ENCODE measurements at regions not wholly inside any gene's neighbourhood (a gene's known extent, or its start where the extent isn't known, plus 50 kb on each side); places are given as distances from the start of the nearest gene placed in this dataset.

DNA sequence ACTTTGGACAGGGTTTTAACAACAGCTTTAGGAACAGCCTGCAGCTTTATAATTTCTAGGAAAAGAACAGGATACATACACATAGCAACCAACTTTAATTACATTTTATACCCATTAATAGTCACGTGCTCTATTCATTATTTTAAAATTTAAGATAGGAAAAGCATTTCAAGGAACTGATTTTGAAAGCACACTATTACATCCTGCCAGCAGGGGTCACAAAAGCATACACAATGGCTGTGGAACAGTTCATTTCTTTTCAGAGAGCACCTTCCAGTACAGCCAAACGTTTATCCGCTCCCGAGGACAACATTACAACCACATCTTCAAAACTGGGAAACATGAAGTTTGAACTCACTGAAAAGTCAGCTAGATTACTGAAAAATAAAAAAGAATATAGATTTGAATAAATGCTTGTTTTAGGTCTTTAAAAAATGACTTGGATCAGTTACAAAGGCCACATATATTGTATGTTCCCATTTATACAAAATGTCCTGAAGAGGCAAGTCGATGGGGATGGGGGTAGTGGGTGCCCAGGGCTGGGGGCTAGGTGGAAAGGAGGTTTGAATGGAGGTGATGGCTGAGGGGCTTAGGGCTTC is 104.6 kb upstream of the EXOC2 start:
- no peak overlapping the region for H3K9ac ChIP-seq (ENCODE audit: low read length in 5 of 5)
- H3K27me3 ChIP-seq (ENCODE audit: control insufficient read depth in 5 of 5, insufficient read depth in 4 of 5, low read length in 5 of 5), result peaks cover 3 to 25% (median 20%) of the 10 kb centered on the region in 5 donors
- H3K27ac ChIP-seq (ENCODE audit: low read depth, low read length), result no peak overlapping the region
- H3K9me3 ChIP-seq (ENCODE audit: control insufficient read depth in 5 of 5, low read length in 5 of 5), result no peaks in the 10 kb centered on the region
- H3K4me3 ChIP-seq (ENCODE audit: low read depth in 1 of 5, low read length in 5 of 5), result no peak overlapping the region
- H3K4me1 ChIP-seq (ENCODE audit: control insufficient read depth in 5 of 5, insufficient read depth in 5 of 5, low read length in 5 of 5), result peaks cover 0 to under 1% (median 0%) of the 10 kb centered on the region in 5 donors
- H3K36me3 ChIP-seq (ENCODE audit: control insufficient read depth in 5 of 5, insufficient read depth in 5 of 5, low read length in 5 of 5), result no peaks in the 10 kb centered on the region

DNA sequence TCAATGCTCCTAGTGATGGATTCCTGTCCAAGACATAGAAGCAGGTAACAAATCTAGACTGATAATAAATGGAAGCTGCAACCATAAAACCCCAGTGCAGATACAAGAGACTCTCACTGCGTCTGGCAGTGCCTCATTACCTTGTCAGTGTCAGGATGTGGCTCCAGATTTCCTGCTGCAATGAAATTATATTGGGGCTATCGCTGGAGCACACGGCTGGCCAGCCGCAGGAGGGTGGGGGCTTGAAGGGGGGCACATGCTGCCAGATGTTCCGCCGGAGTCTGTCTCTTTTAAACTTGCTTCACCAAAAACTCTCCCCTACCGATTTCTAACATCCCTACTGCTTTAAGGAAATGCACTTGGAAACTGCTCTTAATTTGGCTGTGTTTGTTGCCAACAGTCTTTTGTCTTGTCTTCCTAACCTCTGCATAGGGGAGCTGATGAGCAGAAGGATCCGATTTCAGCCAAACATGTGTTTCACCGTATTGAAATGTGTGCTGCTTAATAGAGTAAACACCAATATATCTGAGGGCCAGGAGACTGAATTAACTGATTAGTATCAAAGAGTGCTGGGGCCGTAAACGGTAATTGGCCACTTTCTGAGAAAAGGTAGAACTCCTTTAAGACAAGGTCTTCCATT is 102.2 kb upstream of the EXOC2 start:
- Histone ChIP-seq H3K27me3 (ENCODE audit: control insufficient read depth in 5 of 5, insufficient read depth in 4 of 5, low read length in 5 of 5) (peaks cover 7 to 31% (median 20%) of the 10 kb centered on the region in 5 donors), H3K9me3 (ENCODE audit: control insufficient read depth in 5 of 5, low read length in 5 of 5) (peaks cover 0 to 5% (median 0%) of the 10 kb centered on the region in 5 donors), H3K36me3 (ENCODE audit: control insufficient read depth in 5 of 5, insufficient read depth in 5 of 5, low read length in 5 of 5) (no peaks in the 10 kb centered on the region), H3K4me1 (ENCODE audit: control insufficient read depth in 5 of 5, insufficient read depth in 5 of 5, low read length in 5 of 5) (no peaks in the 10 kb centered on the region), H3K9ac (ENCODE audit: low read length in 5 of 5) (no peak overlapping the region), H3K27ac (ENCODE audit: low read depth, low read length) (no peak overlapping the region), H3K4me3 (ENCODE audit: low read depth in 1 of 5, low read length in 5 of 5) (no peak overlapping the region)

DNA sequence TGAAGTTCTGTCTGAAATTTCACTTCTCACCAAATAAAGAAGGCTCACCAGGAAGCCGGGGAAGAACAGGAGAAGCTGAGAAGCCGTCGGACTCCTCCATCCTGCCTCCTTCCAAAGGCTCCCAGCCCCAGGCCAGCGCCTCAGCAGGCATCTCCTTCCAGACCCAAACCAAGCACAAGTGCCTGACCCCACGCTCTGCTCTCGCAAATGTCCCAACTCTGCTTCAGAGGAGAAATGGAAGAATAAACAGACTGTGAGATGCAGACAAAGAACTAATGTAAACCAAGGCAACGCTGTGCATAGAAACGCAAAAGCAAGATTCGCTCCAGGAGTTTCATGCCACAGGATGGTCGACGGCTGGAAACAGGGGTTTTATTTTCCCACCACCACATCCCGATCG is 100.3 kb upstream of the EXOC2 start:
- H3K27ac ChIP-seq (ENCODE audit: low read depth, low read length), result no peak overlapping the region
- peaks cover 0 to 5% (median 0%) of the 10 kb centered on the region in 5 donors for H3K9me3 ChIP-seq (ENCODE audit: control insufficient read depth in 5 of 5, low read length in 5 of 5)
- H3K27me3 ChIP-seq (ENCODE audit: control insufficient read depth in 5 of 5, insufficient read depth in 4 of 5, low read length in 5 of 5), result peaks cover 9 to 32% (median 16%) of the 10 kb centered on the region in 5 donors
- no peaks in the 10 kb centered on the region for H3K4me1 ChIP-seq (ENCODE audit: control insufficient read depth in 5 of 5, insufficient read depth in 5 of 5, low read length in 5 of 5)
- no peak overlapping the region for H3K4me3 ChIP-seq (ENCODE audit: low read depth in 1 of 5, low read length in 5 of 5)
- no peaks in the 10 kb centered on the region for H3K36me3 ChIP-seq (ENCODE audit: control insufficient read depth in 5 of 5, insufficient read depth in 5 of 5, low read length in 5 of 5)
- no peak overlapping the region for H3K9ac ChIP-seq (ENCODE audit: low read length in 5 of 5)

DNA sequence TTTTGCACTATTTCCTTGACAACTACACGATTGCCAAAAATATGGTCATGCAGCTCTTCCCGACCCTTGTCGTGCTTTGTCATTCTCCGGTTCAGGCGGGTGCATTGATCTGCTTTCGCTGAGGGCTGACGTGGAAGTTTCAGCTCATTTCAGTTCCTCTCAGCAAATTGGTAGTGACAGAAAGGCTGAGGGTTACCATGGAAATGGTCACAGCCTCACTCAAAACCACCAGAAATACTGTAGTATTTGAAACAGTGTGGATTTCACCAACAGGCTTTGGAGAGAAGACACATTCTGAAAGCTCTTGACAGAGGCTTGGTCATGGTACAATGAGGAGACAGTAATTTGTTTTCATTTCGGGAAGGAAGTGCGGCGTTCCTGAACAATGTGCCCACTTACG is 99.7 kb upstream of the EXOC2 start:
- Histone ChIP-seq H3K9me3 (ENCODE audit: control insufficient read depth in 5 of 5, low read length in 5 of 5) (peaks cover 0 to 5% (median 0%) of the 10 kb centered on the region in 5 donors), H3K4me1 (ENCODE audit: control insufficient read depth in 5 of 5, insufficient read depth in 5 of 5, low read length in 5 of 5) (no peaks in the 10 kb centered on the region), H3K9ac (ENCODE audit: low read length in 5 of 5) (no peak overlapping the region), H3K4me3 (ENCODE audit: low read depth in 1 of 5, low read length in 5 of 5) (no peak overlapping the region), H3K36me3 (ENCODE audit: control insufficient read depth in 5 of 5, insufficient read depth in 5 of 5, low read length in 5 of 5) (no peaks in the 10 kb centered on the region), H3K27me3 (ENCODE audit: control insufficient read depth in 5 of 5, insufficient read depth in 4 of 5, low read length in 5 of 5) (peaks cover 9 to 32% (median 19%) of the 10 kb centered on the region in 5 donors), H3K27ac (ENCODE audit: low read depth, low read length) (no peak overlapping the region)

DNA sequence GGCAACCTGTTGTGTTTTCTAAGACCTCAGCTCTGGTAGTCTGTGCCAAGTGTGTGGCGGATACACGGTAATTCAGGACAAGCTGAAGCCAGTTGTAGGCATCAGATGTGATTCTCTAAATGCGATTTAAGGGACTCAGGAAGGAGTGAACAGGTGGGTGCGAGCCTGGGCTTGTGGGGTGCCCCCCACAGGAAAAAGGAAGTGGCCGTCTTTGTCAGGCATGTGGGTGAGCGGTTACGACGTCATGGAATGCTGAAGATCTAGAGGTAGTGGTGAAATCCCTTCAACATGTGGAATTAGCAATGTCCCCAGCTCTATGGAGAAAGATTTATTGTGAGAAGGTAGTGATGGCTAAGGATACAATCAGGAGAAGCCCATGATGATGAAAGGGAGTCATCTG is 95.1 kb upstream of the EXOC2 start:
- Histone ChIP-seq H3K4me3 (ENCODE audit: low read depth in 1 of 5, low read length in 5 of 5) (no peak overlapping the region), H3K27me3 (ENCODE audit: control insufficient read depth in 5 of 5, insufficient read depth in 4 of 5, low read length in 5 of 5) (peaks cover 3 to 15% (median 10%) of the 10 kb centered on the region in 5 donors), H3K9me3 (ENCODE audit: control insufficient read depth in 5 of 5, low read length in 5 of 5) (peaks cover 0 to 5% (median 0%) of the 10 kb centered on the region in 5 donors), H3K36me3 (ENCODE audit: control insufficient read depth in 5 of 5, insufficient read depth in 5 of 5, low read length in 5 of 5) (no peaks in the 10 kb centered on the region), H3K27ac (ENCODE audit: low read depth, low read length) (no peak overlapping the region), H3K9ac (ENCODE audit: low read length in 5 of 5) (no peak overlapping the region), H3K4me1 (ENCODE audit: control insufficient read depth in 5 of 5, insufficient read depth in 5 of 5, low read length in 5 of 5) (no peaks in the 10 kb centered on the region)

DNA sequence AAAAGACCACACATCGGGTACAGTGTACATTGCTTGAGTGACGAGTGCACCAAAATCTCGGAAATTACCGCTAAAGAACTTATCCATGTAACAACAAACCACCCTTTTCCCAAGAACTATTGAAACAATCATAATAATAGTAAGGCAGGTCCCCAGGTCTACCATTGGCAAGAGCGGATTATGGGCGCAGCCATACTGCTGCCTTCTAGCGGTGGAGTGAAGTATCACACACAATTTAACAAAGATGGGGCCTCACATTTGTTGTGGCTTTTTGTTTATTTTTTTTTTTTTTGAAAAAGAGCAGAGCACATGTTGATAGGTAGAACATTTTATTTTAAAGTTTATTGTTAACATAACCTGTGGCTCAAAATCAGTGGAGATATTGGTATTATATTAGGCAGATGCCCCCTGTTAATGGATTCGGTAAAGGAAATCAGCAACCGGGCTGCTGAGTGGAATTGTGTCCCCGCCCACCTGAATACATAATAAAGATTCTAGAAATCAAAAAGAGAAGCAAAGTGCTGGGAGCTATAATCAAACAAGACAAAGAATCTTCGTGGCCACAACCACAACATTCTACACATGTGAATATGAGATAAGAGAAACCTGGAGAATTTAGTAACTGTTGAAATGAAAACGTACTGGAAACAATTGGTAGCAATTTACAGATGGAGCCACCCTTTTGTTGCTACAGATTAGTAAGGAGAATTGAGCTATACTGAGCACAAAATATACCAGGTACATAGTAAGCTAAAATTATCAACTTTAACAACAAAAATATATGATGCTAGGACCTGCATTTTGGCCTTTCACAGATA is 94.2 kb upstream of the EXOC2 start:
- Histone ChIP-seq H3K36me3 (ENCODE audit: control insufficient read depth in 5 of 5, insufficient read depth in 5 of 5, low read length in 5 of 5) (no peaks in the 10 kb centered on the region), H3K27me3 (ENCODE audit: control insufficient read depth in 5 of 5, insufficient read depth in 4 of 5, low read length in 5 of 5) (peaks cover 5 to 14% (median 7%) of the 10 kb centered on the region in 5 donors), H3K9ac (ENCODE audit: low read length in 5 of 5) (no peak overlapping the region), H3K4me3 (ENCODE audit: low read depth in 1 of 5, low read length in 5 of 5) (no peak overlapping the region), H3K4me1 (ENCODE audit: control insufficient read depth in 5 of 5, insufficient read depth in 5 of 5, low read length in 5 of 5) (no peaks in the 10 kb centered on the region), H3K9me3 (ENCODE audit: control insufficient read depth in 5 of 5, low read length in 5 of 5) (peaks cover 0 to 5% (median 0%) of the 10 kb centered on the region in 5 donors), H3K27ac (ENCODE audit: low read depth, low read length) (no peak overlapping the region)

DNA sequence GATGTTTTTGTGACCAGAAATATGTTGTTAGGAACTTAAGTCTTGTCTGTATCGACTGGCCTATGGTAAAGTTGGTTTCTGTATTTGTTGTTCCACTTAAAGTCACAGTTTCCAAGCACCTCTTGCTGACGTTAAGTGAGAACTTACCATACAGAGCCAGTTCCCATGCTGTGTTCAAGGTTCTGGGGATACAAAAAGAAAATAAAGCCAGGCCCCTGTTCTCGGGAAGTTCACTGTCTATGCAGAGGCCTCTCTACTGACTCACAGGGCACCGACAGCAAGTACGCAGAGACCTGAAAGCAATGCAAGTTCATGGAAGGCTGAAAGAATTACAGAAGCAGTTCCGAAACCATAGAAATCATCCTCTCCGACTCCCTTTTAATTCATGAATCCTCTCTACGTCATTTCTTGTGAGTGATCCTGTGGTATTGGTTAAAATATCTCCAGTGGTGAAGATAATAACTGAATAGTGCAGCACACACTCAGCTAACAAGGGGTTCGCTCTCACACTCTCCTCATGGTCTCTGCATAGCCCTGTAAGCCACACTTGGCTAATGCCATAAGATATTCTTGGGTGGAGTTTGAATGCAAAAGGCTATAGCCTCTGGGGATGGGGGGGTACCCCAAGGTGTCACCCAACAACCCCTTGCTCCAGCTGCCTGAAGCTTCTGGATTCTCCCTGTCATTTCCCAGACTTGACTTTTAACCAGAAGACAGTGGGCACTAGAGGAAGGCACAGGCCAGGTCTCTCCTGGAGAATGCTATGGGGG is 91.2 kb upstream of the EXOC2 start:
- Histone ChIP-seq H3K4me1 (ENCODE audit: control insufficient read depth in 5 of 5, insufficient read depth in 5 of 5, low read length in 5 of 5) (no peaks in the 10 kb centered on the region), H3K36me3 (ENCODE audit: control insufficient read depth in 5 of 5, insufficient read depth in 5 of 5, low read length in 5 of 5) (no peaks in the 10 kb centered on the region), H3K27ac (ENCODE audit: low read depth, low read length) (no peak overlapping the region), H3K27me3 (ENCODE audit: control insufficient read depth in 5 of 5, insufficient read depth in 4 of 5, low read length in 5 of 5) (peaks cover 0 to 10% (median 7%) of the 10 kb centered on the region in 5 donors), H3K9ac (ENCODE audit: low read length in 5 of 5) (no peak overlapping the region), H3K4me3 (ENCODE audit: low read depth in 1 of 5, low read length in 5 of 5) (no peak overlapping the region), H3K9me3 (ENCODE audit: control insufficient read depth in 5 of 5, low read length in 5 of 5) (no peaks in the 10 kb centered on the region)

DNA sequence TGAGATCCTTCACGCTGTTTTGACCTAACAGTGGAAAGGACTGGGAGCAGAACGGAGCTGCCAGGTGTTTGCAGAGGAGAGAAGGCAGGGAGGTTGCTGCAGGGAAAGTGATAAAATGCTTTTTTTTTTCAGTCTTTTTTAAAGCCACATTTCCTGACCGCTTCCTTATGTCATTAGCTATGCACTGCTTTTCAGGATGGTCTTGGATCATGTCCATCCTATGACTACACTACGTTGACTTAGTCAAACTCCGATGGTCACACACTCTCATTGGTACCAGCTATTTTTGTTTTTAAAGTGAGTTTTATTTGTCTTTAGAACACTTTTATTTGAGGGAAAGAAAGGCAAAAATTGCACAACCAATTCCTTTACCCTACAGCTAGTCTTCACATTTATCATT is 89.2 kb upstream of the EXOC2 start:
- no peaks in the 10 kb centered on the region for H3K4me1 ChIP-seq (ENCODE audit: control insufficient read depth in 5 of 5, insufficient read depth in 5 of 5, low read length in 5 of 5)
- H3K9me3 ChIP-seq (ENCODE audit: control insufficient read depth in 5 of 5, low read length in 5 of 5), result no peaks in the 10 kb centered on the region
- peaks cover 0 to 12% (median 4%) of the 10 kb centered on the region in 5 donors for H3K27me3 ChIP-seq (ENCODE audit: control insufficient read depth in 5 of 5, insufficient read depth in 4 of 5, low read length in 5 of 5)
- H3K9ac ChIP-seq (ENCODE audit: low read length in 5 of 5), result no peak overlapping the region
- H3K4me3 ChIP-seq (ENCODE audit: low read depth in 1 of 5, low read length in 5 of 5), result no peak overlapping the region
- no peak overlapping the region for H3K27ac ChIP-seq (ENCODE audit: low read depth, low read length)
- no peaks in the 10 kb centered on the region for H3K36me3 ChIP-seq (ENCODE audit: control insufficient read depth in 5 of 5, insufficient read depth in 5 of 5, low read length in 5 of 5)

DNA sequence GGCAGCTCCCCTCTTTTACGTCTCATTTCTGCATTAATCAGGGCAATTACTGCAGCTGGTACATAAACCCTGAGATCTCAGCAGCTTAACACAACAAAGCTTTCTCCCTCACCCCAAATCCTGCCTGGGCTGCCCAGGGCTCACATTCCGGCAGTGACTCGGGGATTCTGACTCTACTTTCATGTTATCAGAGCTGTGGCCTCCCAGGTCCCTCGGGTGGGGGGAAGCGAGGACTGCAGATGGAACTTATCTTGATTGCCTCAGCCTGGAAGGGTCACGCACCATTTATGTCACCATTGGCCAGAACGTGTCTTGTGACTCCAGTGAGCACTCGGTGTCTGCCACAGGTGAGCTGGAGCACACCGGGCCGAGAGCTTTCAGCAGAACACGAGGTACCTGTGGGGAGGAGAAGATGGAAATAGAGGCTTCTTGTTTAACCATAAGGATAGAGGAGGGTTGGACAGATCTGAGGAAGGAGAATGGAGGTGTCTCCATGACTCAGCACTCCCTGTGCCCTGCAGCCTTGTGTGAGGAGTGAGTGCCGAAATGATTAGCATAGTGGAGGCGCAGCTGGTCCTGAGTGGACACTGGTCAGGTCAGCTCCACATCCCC is 88.5 kb upstream of the EXOC2 start:
- Histone ChIP-seq H3K4me3 (ENCODE audit: low read depth in 1 of 5, low read length in 5 of 5) (no peak overlapping the region), H3K27ac (ENCODE audit: low read depth, low read length) (no peak overlapping the region), H3K27me3 (ENCODE audit: control insufficient read depth in 5 of 5, insufficient read depth in 4 of 5, low read length in 5 of 5) (peaks cover under 1 to 12% (median 4%) of the 10 kb centered on the region in 5 donors), H3K36me3 (ENCODE audit: control insufficient read depth in 5 of 5, insufficient read depth in 5 of 5, low read length in 5 of 5) (no peaks in the 10 kb centered on the region), H3K9me3 (ENCODE audit: control insufficient read depth in 5 of 5, low read length in 5 of 5) (no peaks in the 10 kb centered on the region), H3K9ac (ENCODE audit: low read length in 5 of 5) (no peak overlapping the region), H3K4me1 (ENCODE audit: control insufficient read depth in 5 of 5, insufficient read depth in 5 of 5, low read length in 5 of 5) (no peaks in the 10 kb centered on the region)
